HepG2 (cell line): ENCODE measurements at regions not wholly inside any gene's neighbourhood (a gene's known extent, or its start where the extent isn't known, plus 50 kb on each side); places are given as distances from the start of the nearest gene placed in this dataset.

Experiments used
- CREB1 ChIP-seq, 2 experiments: fragments of 450-650 bp in 1 of 2; IDR thresholded peaks; 2 replicates each; pipeline ENCODE4 v1.6.1; 2016 to 2017; ENCODE audit warnings: control low read depth in 1 of 2, mild to moderate bottlenecking in 1 of 2, missing compliant biosample characterization in 1 of 2, missing genetic modification characterization in 1 of 2
- CTCF ChIP-seq: sonication (generic); formaldehyde crosslinking; IDR thresholded peaks from 2 replicates; pipeline ENCODE4 v1.5.0; 2020; ENCODE audit warnings: mild to moderate bottlenecking, missing genetic modification reagents, moderate library complexity
- E2F1 ChIP-seq: sonication (generic); formaldehyde crosslinking; IDR thresholded peaks from 2 replicates; pipeline ENCODE4 v1.5.0; 2020; ENCODE audit warnings: missing genetic modification reagents
- FOXM1 ChIP-seq: sonication (generic); formaldehyde crosslinking; IDR thresholded peaks from 2 replicates; pipeline ENCODE4 v1.5.0; 2020; ENCODE audit warnings: missing genetic modification reagents
- NR3C1 ChIP-seq: sonication (generic); formaldehyde crosslinking; IDR thresholded peaks from 2 replicates; pipeline ENCODE4 v1.4.0; 2020; ENCODE audit warnings: missing genetic modification reagents
- POLR2A ChIP-seq, 2 experiments: IDR thresholded peaks; 2 replicates each; pipeline ENCODE4 v1.6.1; 2011; ENCODE audit warnings: low read depth in 2 of 2, low read length in 2 of 2, mild to moderate bottlenecking in 1 of 2, moderate library complexity in 1 of 2; ENCODE audit not compliant: insufficient read depth in 1 of 2
- RFX5 ChIP-seq: IDR thresholded peaks from 2 replicates; pipeline ENCODE4 v1.6.1; 2011; ENCODE audit warnings: low read depth, low read length, improper control_type of control experiment
- RXRA ChIP-seq: sonication (generic); formaldehyde crosslinking; IDR thresholded peaks from 2 replicates; pipeline ENCODE4 v1.5.1; 2020; ENCODE audit warnings: missing genetic modification reagents
- STAG1 ChIP-seq: sonication (generic); formaldehyde crosslinking; IDR thresholded peaks from 2 replicates; pipeline ENCODE4 v1.4.0; 2020; ENCODE audit warnings: missing genetic modification reagents
- ZNF274 ChIP-seq: sonication (generic); formaldehyde crosslinking; IDR thresholded peaks from 2 replicates; pipeline ENCODE4 v1.5.1; 2020; ENCODE audit warnings: mild to moderate bottlenecking, missing genetic modification reagents
- ZNF331 ChIP-seq: sonication (generic); formaldehyde crosslinking; IDR thresholded peaks from 2 replicates; pipeline ENCODE4 v1.4.0; 2020; ENCODE audit warnings: missing genetic modification reagents
- ZNF709 ChIP-seq: sonication (generic); formaldehyde crosslinking; IDR thresholded peaks from 2 replicates; pipeline ENCODE4 v1.5.0; 2020; ENCODE audit warnings: mild to moderate bottlenecking, missing genetic modification reagents
- TF ChIP-seq, protein P1 (sequence below): IDR thresholded peaks from 2 replicates; pipeline ENCODE4 v1.6.1; 2016; ENCODE audit warnings: control low read depth
- TF ChIP-seq, protein P2 (sequence below): sonication (generic); formaldehyde crosslinking; IDR thresholded peaks from 2 replicates; pipeline ENCODE4 v1.4.0; 2020; ENCODE audit warnings: missing genetic modification reagents

- TF ChIP-seq NR3C1 (CRISPR knock-in tag), result no peak
- no peak for TF ChIP-seq ZNF709 (CRISPR knock-in tag)
- no peak for TF ChIP-seq RFX5
- TF ChIP-seq, protein P1, sequence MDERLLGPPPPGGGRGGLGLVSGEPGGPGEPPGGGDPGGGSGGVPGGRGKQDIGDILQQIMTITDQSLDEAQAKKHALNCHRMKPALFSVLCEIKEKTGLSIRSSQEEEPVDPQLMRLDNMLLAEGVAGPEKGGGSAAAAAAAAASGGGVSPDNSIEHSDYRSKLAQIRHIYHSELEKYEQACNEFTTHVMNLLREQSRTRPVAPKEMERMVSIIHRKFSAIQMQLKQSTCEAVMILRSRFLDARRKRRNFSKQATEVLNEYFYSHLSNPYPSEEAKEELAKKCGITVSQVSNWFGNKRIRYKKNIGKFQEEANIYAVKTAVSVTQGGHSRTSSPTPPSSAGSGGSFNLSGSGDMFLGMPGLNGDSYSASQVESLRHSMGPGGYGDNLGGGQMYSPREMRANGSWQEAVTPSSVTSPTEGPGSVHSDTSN, result no peak
- TF ChIP-seq FOXM1 (CRISPR knock-in tag), result no peak
- no peak for TF ChIP-seq RXRA (CRISPR knock-in tag)
- TF ChIP-seq ZNF331 (CRISPR knock-in tag), result no peak
- TF ChIP-seq CREB1 (IDR thresholded peaks at IDR 0.05), result no peak
- no peak for TF ChIP-seq CREB1 (CRISPR knock-in tag; IDR thresholded peaks at IDR 0.05)
- TF ChIP-seq, protein P2, sequence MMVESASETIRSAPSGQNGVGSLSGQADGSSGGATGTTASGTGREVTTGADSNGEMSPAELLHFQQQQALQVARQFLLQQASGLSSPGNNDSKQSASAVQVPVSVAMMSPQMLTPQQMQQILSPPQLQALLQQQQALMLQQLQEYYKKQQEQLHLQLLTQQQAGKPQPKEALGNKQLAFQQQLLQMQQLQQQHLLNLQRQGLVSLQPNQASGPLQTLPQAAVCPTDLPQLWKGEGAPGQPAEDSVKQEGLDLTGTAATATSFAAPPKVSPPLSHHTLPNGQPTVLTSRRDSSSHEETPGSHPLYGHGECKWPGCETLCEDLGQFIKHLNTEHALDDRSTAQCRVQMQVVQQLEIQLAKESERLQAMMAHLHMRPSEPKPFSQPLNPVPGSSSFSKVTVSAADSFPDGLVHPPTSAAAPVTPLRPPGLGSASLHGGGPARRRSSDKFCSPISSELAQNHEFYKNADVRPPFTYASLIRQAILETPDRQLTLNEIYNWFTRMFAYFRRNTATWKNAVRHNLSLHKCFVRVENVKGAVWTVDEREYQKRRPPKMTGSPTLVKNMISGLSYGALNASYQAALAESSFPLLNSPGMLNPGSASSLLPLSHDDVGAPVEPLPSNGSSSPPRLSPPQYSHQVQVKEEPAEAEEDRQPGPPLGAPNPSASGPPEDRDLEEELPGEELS (CRISPR knock-in tag), result no peak
- no peak for TF ChIP-seq ZNF274 (CRISPR knock-in tag)
- TF ChIP-seq STAG1, result no peak
- no peak for TF ChIP-seq CTCF
- no peak for TF ChIP-seq E2F1 (CRISPR knock-in tag)
- no peak for TF ChIP-seq POLR2A (IDR thresholded peaks at IDR 0.05; ENCODE audit: insufficient read depth in 1 of 2, low read depth in 2 of 2, low read length in 2 of 2)
Measured at GRCh38 chr3:72636969-72637597, 211.2 kb downstream of the SHQ1 start.
